NCI-H1930 (cell line): ENCODE measurements at regions not wholly inside any gene's neighbourhood (a gene's known extent, or its start where the extent isn't known, plus 50 kb on each side); places are given as distances from the start of the nearest gene placed in this dataset.

ENCODE experiments used
- DNase-seq, 2 experiments: peaks; one replicate each; lab custom pipeline; 2025; lab: John Stamatoyannopoulos, UW

GRCh38 chr18:41754332-41754731 is 200.7 kb upstream of the PIK3C3 start:
- DNase-seq = no peak

GRCh38 chr18:41753826-41754225 is 201.2 kb upstream of the PIK3C3 start:
- DNase-seq = no peak

GRCh38 chr18:41752826-41753225 is 202.2 kb upstream of the PIK3C3 start:
- DNase-seq = no peak

GRCh38 chr18:41751652-41752051 is 203.4 kb upstream of the PIK3C3 start:
- no peak for DNase-seq

- no peak for DNase-seq
Measured at GRCh38 chr18:41751161-41751560, 203.9 kb upstream of the PIK3C3 start.

GRCh38 chr18:41747723-41748242 is 207.3 kb upstream of the PIK3C3 start:
- no peak for DNase-seq

GRCh38 chr18:41745166-41746049 is 209.6 kb upstream of the PIK3C3 start:
- DNase-seq = peak; percentile 58

- peak in 1 of 2 experiments; percentile 5 for DNase-seq
Measured at GRCh38 chr18:41744421-41745030, 210.5 kb upstream of the PIK3C3 start.

- no peak for DNase-seq
Measured at GRCh38 chr18:41737218-41737617, 217.8 kb upstream of the PIK3C3 start.

GRCh38 chr18:41734917-41735316 is 220.1 kb upstream of the PIK3C3 start:
- DNase-seq = no peak

GRCh38 chr18:41732356-41732755 is 222.7 kb upstream of the PIK3C3 start:
- no peak for DNase-seq

GRCh38 chr18:41731884-41732283 is 223.2 kb upstream of the PIK3C3 start:
- DNase-seq = no peak

GRCh38 chr18:41724195-41724594 is 230.8 kb upstream of the PIK3C3 start:
- no peak for DNase-seq

- no peak for DNase-seq
Measured at GRCh38 chr18:41721103-41721790, 233.8 kb upstream of the PIK3C3 start.

GRCh38 chr18:41720226-41720625 is 234.8 kb upstream of the PIK3C3 start:
- DNase-seq = no peak

- DNase-seq = no peak
Measured at GRCh38 chr18:41719808-41720207, 235.2 kb upstream of the PIK3C3 start.

GRCh38 chr18:41714872-41715271 is 240.2 kb upstream of the PIK3C3 start:
- DNase-seq = no peak

GRCh38 chr18:41713969-41714825 is 240.8 kb upstream of the PIK3C3 start:
- DNase-seq = no peak

GRCh38 chr18:41706301-41706700 is 248.7 kb upstream of the PIK3C3 start:
- DNase-seq = no peak

GRCh38 chr18:41703744-41704530 is 251.1 kb upstream of the PIK3C3 start:
- DNase-seq = no peak

- DNase-seq = no peak
Measured at GRCh38 chr18:41700416-41700815, 254.6 kb upstream of the PIK3C3 start.
